A549 (cell line): ENCODE measurements at regions not wholly inside any gene's neighbourhood (a gene's known extent, or its start where the extent isn't known, plus 50 kb on each side); places are given as distances from the start of the nearest gene placed in this dataset.
A peak's percentile ranks its signal among the peaks of the same experiment; 100 is the strongest.

Experiments
- ATAC-seq, 2 experiments: fragments of 200-7000 bp in 1 of 2; fragments of >200 bp in 1 of 2; cut with Nextera tagmentation in 1 of 2; cut with Tn5 transposase in 1 of 2; 3 replicates each; pipeline versions ENCODE4 v1.8.0 to v1.9.1; 2018 to 2020; ENCODE audit warnings: mild to moderate bottlenecking in 1 of 2, moderate library complexity in 1 of 2
- CTCF ChIA-PET: fragments of 300-600 bp; sonication (Branson Sonifier 250); formaldehyde crosslinking; extraction: SDS; loops from one replicate; lab custom pipeline; 2021; ENCODE audit warnings: antibody characterized with exemption, inconsistent platforms; lab: Yijun Ruan, JAX
- POLR2A ChIA-PET: fragments of 350-600 bp; formaldehyde crosslinking; extraction: SDS; loops from one replicate; lab custom pipeline; 2021; ENCODE audit warnings: antibody characterized with exemption, inconsistent platforms; lab: Yijun Ruan, JAX
- DNase-seq, 2 experiments: peaks; one replicate each; pipeline versions ENCODE4 v3.0.0 to v3.0.0-alpha.2; 2011 to 2016; ENCODE audit warnings: low read depth in 1 of 2, low spot score in 1 of 2
- FAIRE-seq: peaks from 2 replicates; lab custom pipeline; 2011; peaks lifted over from hg19 to GRCh38; lab: Jason Lieb, UNC
- H3K27ac ChIP-seq, 2 experiments: fragments of >200 bp; sonication (Bioruptor Twin); formaldehyde crosslinking; 3 replicates each; pipeline ENCODE4 v1.5.1; 2016 to 2017
- H3K4me1 ChIP-seq: fragments of >200 bp; sonication (Bioruptor Twin); formaldehyde crosslinking; 3 replicates; pipeline ENCODE4 v1.6.1; 2016
- H3K4me2 ChIP-seq: fragments of >200 bp; sonication (Bioruptor Twin); formaldehyde crosslinking; 3 replicates; pipeline ENCODE4 v1.6.1; 2016
- H3K4me3 ChIP-seq: fragments of >200 bp; sonication (Bioruptor Twin); formaldehyde crosslinking; 3 replicates; pipeline ENCODE4 v1.5.1; 2016
- H3K9me3 ChIP-seq: fragments of >200 bp; sonication (Bioruptor Twin); formaldehyde crosslinking; 3 replicates; pipeline ENCODE4 v1.6.1; 2016
- CBX8 ChIP-seq: fragments of 200-600 bp; sonication (generic); IDR thresholded peaks from 2 replicates; pipeline ENCODE4 v1.6.1; 2016
- CHD4 ChIP-seq: fragments of 200-600 bp; sonication (generic); IDR thresholded peaks from 2 replicates; pipeline ENCODE4 v1.6.1; 2016; ENCODE audit warnings: antibody characterized with exemption, mild to moderate bottlenecking, borderline replicate concordance
- EP300 ChIP-seq, 2 experiments: fragments of >200 bp; sonication (Bioruptor Twin); formaldehyde crosslinking; IDR thresholded peaks; 2 replicates in 1 of 2; 3 replicates in 1 of 2; pipeline ENCODE4 v1.6.1; 2016 to 2017
- ESRRA ChIP-seq: fragments of 150-350 bp; IDR thresholded peaks from 2 replicates; pipeline ENCODE4 v1.6.1; 2014; ENCODE audit warnings: mild to moderate bottlenecking, low read length, borderline replicate concordance
- FOSB ChIP-seq: fragments of 250-450 bp; sonication (Bioruptor Pico); IDR thresholded peaks from 2 replicates; pipeline ENCODE4 v1.5.0; 2020; ENCODE audit warnings: mild to moderate bottlenecking, moderate library complexity
- HOXA7 ChIP-seq: fragments of 250-450 bp; sonication (Bioruptor Pico); IDR thresholded peaks from 2 replicates; pipeline ENCODE4 v1.5.0; 2020; ENCODE audit warnings: mild to moderate bottlenecking, moderate library complexity
- MAFK ChIP-seq: fragments of 450-650 bp; IDR thresholded peaks from 2 replicates; pipeline ENCODE4 v1.6.1; 2014; ENCODE audit not compliant: partially characterized antibody
- NFE2L2 ChIP-seq: fragments of 150-350 bp; conservative IDR thresholded peaks from 2 replicates; pipeline ENCODE4 v1.6.1; 2014; ENCODE audit warnings: low read length
- NR3C1 ChIP-seq: fragments of >200 bp; sonication (Bioruptor Twin); formaldehyde crosslinking; IDR thresholded peaks from 3 replicates; pipeline ENCODE4 v1.6.1; 2017
- RAD21 ChIP-seq, 2 experiments: fragments of >200 bp in 1 of 2; sonication (Bioruptor Twin) in 1 of 2; formaldehyde crosslinking in 1 of 2; IDR thresholded peaks in 1 of 2; conservative IDR thresholded peaks in 1 of 2; 2 replicates in 1 of 2; 3 replicates in 1 of 2; pipeline ENCODE4 v1.6.1; 2012 to 2018; ENCODE audit warnings: inconsistent platforms in 1 of 2
- RFX5 ChIP-seq: fragments of 450-650 bp; IDR thresholded peaks from 2 replicates; pipeline ENCODE4 v1.7.1; 2014; ENCODE audit warnings: antibody characterized with exemption, mild to moderate bottlenecking, moderate library complexity
- RNF2 ChIP-seq: fragments of 200-600 bp; sonication (generic); IDR thresholded peaks from 2 replicates; pipeline ENCODE4 v1.6.1; 2016; ENCODE audit warnings: low read depth, mild to moderate bottlenecking, antibody characterized with exemption, moderate library complexity, borderline replicate concordance
- SMC3 ChIP-seq: fragments of >200 bp; sonication (Bioruptor Twin); formaldehyde crosslinking; IDR thresholded peaks from 3 replicates; pipeline ENCODE4 v1.6.1; 2018; ENCODE audit warnings: inconsistent platforms
- TP53 ChIP-seq: fragments of 250-450 bp; sonication (Bioruptor Pico); IDR thresholded peaks from 2 replicates; pipeline ENCODE4 v1.5.0; 2021; ENCODE audit warnings: mild to moderate bottlenecking, moderate library complexity
- ZFP36 ChIP-seq: fragments of 450-650 bp; IDR thresholded peaks from 2 replicates; pipeline ENCODE4 v1.6.1; 2014; ENCODE audit warnings: borderline replicate concordance; ENCODE audit not compliant: partially characterized antibody
- ZNF302 ChIP-seq: fragments of 250-450 bp; sonication (Bioruptor Pico); IDR thresholded peaks from 2 replicates; pipeline ENCODE4 v1.9.0; 2021; ENCODE audit warnings: inconsistent platforms, mild to moderate bottlenecking, moderate library complexity
- WGBS: methylation state at CpG from one replicate; pipeline ENCODE4 v1.1.6; 2017; ENCODE audit errors: missing lambda C conversion rate; 5-methylcytosine and 5-hydroxymethylcytosine counted together
- TF ChIP-seq, protein P1 (sequence below): fragments of 250-450 bp; sonication (Bioruptor Pico); IDR thresholded peaks from 2 replicates; pipeline ENCODE4 v1.5.0; 2020; ENCODE audit warnings: low read depth, mild to moderate bottlenecking, moderate library complexity
- TF ChIP-seq, protein P2 (sequence below): fragments of 250-450 bp; sonication (Bioruptor Pico); IDR thresholded peaks from 2 replicates; pipeline ENCODE4 v1.5.0; 2021; ENCODE audit warnings: mild to moderate bottlenecking, moderate library complexity, borderline replicate concordance
- TF ChIP-seq, protein P3 (sequence below): fragments of >200 bp; sonication (Bioruptor Twin); formaldehyde crosslinking; IDR thresholded peaks from 2 replicates; pipeline ENCODE4 v1.6.1; 2016
- TF ChIP-seq, protein P4 (sequence below): fragments of 450-650 bp; IDR thresholded peaks from 2 replicates; pipeline ENCODE4 v1.6.1; 2014; ENCODE audit warnings: antibody characterized with exemption
- TF ChIP-seq, protein P5 (sequence below): fragments of >200 bp; sonication (Bioruptor Twin); formaldehyde crosslinking; IDR thresholded peaks from 3 replicates; pipeline ENCODE4 v1.5.1; 2016

DNA sequence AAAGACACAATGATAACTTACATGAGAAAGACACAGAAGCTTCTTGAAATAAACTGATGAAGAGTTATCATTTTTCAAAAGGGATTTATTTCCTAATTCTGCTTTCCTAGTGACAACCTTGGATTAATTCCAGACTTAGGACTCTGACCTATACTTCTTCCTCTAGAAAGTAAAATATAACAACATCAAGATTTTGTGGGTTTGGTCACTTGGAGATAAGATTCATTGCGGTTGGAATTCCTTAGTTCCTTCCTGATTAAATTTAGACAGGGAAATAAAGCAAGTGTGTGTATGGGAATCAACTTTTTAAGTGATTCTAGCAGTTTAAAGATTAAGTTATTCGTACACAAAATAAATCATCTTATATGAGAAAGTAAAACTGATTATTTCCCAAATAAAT lies 208.4 kb upstream of the CCDC150 start:
- no peak overlapping the region for H3K27ac ChIP-seq
- H3K9me3 ChIP-seq, result no peaks in the 10 kb centered on the region
- FAIRE-seq, result no peak
- WGBS, result 75% methylated on average over 2 of the region's 2 CpGs
- TF ChIP-seq TP53 (CRISPR knock-in tag) (no peak), ZFP36 (no peak), EP300 (IDR thresholded peaks at IDR 0.05) (no peak), ESRRA (no peak), ZNF302 (CRISPR knock-in tag) (no peak), NFE2L2 (no peak), CBX8 (no peak), HOXA7 (CRISPR knock-in tag) (no peak), MAFK (no peak), RNF2 (no peak), RFX5 (no peak), CHD4 (no peak), NR3C1 (no peak), FOSB (CRISPR knock-in tag) (no peak)
- TF ChIP-seq, protein P1, sequence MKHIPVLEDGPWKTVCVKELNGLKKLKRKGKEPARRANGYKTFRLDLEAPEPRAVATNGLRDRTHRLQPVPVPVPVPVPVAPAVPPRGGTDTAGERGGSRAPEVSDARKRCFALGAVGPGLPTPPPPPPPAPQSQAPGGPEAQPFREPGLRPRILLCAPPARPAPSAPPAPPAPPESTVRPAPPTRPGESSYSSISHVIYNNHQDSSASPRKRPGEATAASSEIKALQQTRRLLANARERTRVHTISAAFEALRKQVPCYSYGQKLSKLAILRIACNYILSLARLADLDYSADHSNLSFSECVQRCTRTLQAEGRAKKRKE (CRISPR knock-in tag), result no peak
- TF ChIP-seq, protein P2, sequence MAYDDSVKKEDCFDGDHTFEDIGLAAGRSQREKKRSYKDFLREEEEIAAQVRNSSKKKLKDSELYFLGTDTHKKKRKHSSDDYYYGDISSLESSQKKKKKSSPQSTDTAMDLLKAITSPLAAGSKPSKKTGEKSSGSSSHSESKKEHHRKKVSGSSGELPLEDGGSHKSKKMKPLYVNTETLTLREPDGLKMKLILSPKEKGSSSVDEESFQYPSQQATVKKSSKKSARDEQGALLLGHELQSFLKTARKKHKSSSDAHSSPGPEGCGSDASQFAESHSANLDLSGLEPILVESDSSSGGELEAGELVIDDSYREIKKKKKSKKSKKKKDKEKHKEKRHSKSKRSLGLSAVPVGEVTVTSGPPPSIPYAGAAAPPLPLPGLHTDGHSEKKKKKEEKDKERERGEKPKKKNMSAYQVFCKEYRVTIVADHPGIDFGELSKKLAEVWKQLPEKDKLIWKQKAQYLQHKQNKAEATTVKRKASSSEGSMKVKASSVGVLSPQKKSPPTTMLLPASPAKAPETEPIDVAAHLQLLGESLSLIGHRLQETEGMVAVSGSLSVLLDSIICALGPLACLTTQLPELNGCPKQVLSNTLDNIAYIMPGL, result no peak
- TF ChIP-seq, protein P3, sequence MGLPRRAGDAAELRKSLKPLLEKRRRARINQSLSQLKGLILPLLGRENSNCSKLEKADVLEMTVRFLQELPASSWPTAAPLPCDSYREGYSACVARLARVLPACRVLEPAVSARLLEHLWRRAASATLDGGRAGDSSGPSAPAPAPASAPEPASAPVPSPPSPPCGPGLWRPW, result no peak
- TF ChIP-seq, protein P4, sequence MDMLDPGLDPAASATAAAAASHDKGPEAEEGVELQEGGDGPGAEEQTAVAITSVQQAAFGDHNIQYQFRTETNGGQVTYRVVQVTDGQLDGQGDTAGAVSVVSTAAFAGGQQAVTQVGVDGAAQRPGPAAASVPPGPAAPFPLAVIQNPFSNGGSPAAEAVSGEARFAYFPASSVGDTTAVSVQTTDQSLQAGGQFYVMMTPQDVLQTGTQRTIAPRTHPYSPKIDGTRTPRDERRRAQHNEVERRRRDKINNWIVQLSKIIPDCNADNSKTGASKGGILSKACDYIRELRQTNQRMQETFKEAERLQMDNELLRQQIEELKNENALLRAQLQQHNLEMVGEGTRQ, result no peak
- DNase-seq, result no peak
- no peaks in the 10 kb centered on the region for H3K4me1 ChIP-seq
- ChIA-PET POLR2A (no interaction called here), CTCF (no interaction called here)
- no peak overlapping the region for H3K4me2 ChIP-seq
- ATAC-seq, result no peak
- no peak overlapping the region for H3K4me3 ChIP-seq

DNA sequence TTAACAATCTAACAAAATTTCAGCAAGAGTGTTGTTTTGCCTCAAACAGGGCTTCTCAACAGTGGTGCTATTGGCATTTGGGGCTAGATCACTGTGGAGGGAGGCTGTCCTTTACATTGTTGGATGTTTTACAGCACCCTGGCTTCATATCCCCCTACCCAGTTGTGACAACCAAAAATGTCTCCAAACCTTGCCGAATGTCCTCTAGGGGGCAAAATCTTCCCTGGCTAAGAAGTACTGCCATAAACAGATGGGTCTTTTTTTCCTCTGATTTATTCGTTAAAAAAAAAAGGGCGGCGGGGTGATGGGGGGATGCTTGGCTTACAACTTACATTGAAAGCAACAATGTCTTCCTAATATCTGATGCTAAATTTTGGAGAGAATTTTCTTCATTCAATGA lies 207.6 kb upstream of the CCDC150 start:
- no peaks in the 10 kb centered on the region for H3K4me1 ChIP-seq
- no peaks in the 10 kb centered on the region for H3K9me3 ChIP-seq
- ChIA-PET CTCF (no interaction called here), POLR2A (no interaction called here)
- H3K4me3 ChIP-seq, result no peak overlapping the region
- H3K27ac ChIP-seq, result no peak overlapping the region
- ATAC-seq (peak in 1 of 2 experiments; percentile 80; a peak in 3 of 6 replicates), DNase-seq (peak; percentile 20 to 41), FAIRE-seq (no peak)
- 62% methylated on average over 4 of the region's 4 CpGs for WGBS
- TF ChIP-seq SMC3 (peak; percentile 37; the same call in 1 of the 3 replicates), RNF2 (no peak), RAD21 (conservative IDR thresholded peaks at IDR 0.05 in 1 of 2, IDR thresholded peaks at IDR 0.05 in 1 of 2) (peak; percentile 48 to 52)
- TF ChIP-seq, protein P5, sequence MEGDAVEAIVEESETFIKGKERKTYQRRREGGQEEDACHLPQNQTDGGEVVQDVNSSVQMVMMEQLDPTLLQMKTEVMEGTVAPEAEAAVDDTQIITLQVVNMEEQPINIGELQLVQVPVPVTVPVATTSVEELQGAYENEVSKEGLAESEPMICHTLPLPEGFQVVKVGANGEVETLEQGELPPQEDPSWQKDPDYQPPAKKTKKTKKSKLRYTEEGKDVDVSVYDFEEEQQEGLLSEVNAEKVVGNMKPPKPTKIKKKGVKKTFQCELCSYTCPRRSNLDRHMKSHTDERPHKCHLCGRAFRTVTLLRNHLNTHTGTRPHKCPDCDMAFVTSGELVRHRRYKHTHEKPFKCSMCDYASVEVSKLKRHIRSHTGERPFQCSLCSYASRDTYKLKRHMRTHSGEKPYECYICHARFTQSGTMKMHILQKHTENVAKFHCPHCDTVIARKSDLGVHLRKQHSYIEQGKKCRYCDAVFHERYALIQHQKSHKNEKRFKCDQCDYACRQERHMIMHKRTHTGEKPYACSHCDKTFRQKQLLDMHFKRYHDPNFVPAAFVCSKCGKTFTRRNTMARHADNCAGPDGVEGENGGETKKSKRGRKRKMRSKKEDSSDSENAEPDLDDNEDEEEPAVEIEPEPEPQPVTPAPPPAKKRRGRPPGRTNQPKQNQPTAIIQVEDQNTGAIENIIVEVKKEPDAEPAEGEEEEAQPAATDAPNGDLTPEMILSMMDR, result peak; percentile 53
- H3K4me2 ChIP-seq, result no peak overlapping the region
